ENCODE measurements at regions not wholly inside any gene's neighbourhood (a gene's known extent, or its start where the extent isn't known, plus 50 kb on each side); places are given as distances from the start of the nearest gene placed in this dataset.

- no peak for TF ChIP-seq ZNF274 (IDR thresholded peaks at IDR 0.05; ENCODE audit: low read depth, low read length)
- peak overlapping the region; percentile 67 for H3K4me3 ChIP-seq (ENCODE audit: low read length)
Measured at GRCh38 chr4:71186257-71186565, 152.6 kb upstream of the SLC4A4 start.

DNA sequence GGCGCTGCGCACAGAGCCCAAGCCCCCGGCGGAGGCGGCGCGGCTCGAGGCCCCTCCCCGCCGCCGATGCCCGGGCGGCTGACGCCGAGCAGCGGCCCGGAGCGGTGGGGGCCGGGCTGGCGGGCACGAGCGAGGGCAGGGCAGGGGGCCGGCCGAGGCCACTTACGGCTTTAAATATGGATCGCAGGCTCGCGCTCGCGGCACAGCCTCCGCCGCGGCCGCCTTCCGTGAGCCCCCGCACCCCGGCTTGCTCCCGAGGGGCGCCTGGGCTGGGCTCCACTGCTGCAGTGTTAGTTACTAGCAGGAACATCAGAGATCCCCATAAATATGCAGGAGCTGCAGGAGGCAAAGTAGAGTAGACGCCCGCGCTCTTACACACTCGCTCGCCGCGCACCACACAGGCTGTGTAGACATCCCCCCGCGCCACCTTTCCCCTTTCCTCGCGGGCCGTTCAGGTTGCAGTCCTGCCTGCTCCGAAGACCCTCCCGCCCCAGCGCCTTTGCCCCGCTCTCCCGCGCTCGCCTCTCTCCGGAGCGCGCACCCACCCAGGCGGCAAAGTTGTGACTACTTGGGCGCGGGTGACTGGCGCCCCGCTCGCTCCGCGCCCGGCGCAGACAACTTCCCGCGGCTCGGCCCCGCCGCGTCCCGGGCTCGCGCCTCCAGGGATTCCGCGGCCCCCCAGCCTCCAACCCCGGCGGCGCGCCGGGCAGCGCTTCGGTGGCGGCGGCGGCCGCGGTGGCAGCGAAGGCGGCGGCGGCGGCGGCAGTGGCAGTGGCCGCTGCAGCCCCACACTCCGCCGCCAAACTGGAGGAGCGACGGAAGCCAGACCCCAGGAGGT, 152.0 kb upstream of the SLC4A4 start:
- TF ChIP-seq ZNF274 (IDR thresholded peaks at IDR 0.05; ENCODE audit: low read depth, low read length), result no peak
- peak overlapping the region; percentile 67 for H3K4me3 ChIP-seq (ENCODE audit: low read length)

GRCh38 chr4:71187404-71188155, 151.2 kb upstream of the SLC4A4 start:
- no peak for TF ChIP-seq ZNF274 (IDR thresholded peaks at IDR 0.05; ENCODE audit: low read depth, low read length)
- peak overlapping the region; percentile 67; the same call in 1 of the 2 replicates for H3K4me3 ChIP-seq (ENCODE audit: low read length)

DNA sequence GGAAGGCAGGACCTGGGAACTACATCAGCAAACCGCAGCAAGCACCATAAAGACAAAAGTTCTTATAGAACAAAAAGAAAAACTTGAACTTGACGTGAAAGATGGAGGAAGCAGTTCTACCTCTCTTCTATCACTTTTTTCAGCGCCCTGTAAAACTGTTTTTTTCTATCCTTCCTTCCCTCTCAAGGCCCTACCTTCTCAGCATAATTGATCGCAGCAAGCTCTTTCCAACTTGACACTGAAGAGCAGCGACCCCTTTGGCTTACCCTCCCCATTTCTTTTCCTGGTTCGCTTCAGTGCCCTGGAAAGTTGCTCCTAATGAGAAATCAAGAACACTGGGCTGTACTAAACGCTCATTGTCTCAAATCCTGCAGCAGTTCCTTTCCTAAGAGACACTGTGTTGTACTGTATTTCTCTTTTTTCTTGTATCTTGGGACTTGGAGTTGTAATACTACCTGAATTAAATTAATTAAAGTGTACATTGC, 150.6 kb upstream of the SLC4A4 start:
- peak overlapping the region; percentile 67 for H3K4me3 ChIP-seq (ENCODE audit: low read length)
- no peak for TF ChIP-seq ZNF274 (IDR thresholded peaks at IDR 0.05; ENCODE audit: low read depth, low read length)

DNA sequence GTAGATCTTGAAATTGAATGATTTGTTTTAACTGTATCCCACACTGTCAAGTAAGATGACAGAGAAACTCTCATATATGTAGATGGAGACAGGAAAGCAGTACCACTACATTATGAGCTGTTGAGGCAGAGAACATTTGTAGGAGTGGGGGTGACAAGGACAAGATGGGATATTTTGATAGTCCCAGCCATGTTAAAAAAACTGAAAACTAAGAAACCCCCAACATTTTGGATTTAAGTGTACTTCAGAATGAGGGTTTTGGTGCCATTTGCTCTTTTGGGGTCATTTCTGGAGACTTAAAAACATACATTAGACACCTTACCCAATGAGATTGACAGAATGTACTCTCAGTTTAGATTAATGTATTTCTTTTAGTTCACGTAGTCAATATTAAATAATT, 149.9 kb upstream of the SLC4A4 start:
- no peak overlapping the region for H3K4me3 ChIP-seq (ENCODE audit: low read length)

GRCh38 chr4:71189471-71189870, 149.3 kb upstream of the SLC4A4 start:
- H3K4me3 ChIP-seq (ENCODE audit: low read length), result no peak overlapping the region
- TF ChIP-seq ZNF274 (IDR thresholded peaks at IDR 0.05; ENCODE audit: low read depth, low read length), result no peak

More for the DNA sequence above, 149.9 kb upstream of the SLC4A4 start:
- no peak for TF ChIP-seq ZNF274 (IDR thresholded peaks at IDR 0.05; ENCODE audit: low read depth, low read length)

GRCh38 chr4:71194454-71194853, 144.4 kb upstream of the SLC4A4 start:
- H3K4me3 ChIP-seq (ENCODE audit: low read length), result no peak overlapping the region
- no peak for TF ChIP-seq ZNF274 (IDR thresholded peaks at IDR 0.05; ENCODE audit: low read depth, low read length)

DNA sequence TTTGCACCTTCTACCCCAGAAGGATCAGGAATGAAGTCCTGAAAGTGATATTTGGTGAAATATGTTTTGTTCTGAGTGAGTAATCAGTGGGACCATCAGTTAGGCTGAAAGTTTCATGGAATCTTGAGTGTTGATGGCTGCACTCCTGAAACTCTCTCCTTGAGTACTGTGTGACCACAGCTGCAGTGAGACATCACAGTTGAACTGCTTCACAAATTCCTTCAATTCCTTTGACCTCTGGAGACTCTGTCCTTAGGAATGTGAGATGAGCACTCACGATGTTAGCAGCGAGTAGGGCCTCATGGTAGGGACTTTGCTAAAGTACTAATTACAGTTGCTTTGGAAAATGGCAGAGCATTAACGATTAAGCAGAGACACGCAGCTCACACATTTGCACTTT, 142.9 kb upstream of the SLC4A4 start:
- H3K4me3 ChIP-seq (ENCODE audit: low read length), result no peak overlapping the region
- TF ChIP-seq ZNF274 (IDR thresholded peaks at IDR 0.05; ENCODE audit: low read depth, low read length), result no peak

DNA sequence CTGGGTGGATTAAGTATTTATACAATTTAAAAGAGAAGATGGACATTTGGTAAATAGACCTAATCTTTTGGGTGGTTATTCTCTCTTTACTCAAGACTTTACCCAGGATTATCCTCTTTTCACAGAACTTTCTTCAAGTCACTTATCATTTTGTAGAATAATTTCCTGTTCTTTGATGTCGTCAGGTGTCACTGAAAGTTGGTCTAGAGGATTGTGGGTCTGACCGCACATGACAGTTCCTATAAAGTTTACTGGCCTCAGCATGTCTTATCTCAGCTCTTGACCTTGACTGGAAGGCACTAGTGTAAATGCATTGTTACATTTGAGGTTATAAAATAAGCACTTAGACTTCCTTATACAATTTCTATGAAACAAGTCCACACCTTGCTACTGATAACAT, 139.9 kb upstream of the SLC4A4 start:
- no peak overlapping the region for H3K4me3 ChIP-seq (ENCODE audit: low read length)

GRCh38 chr4:71201057-71201456, 137.8 kb upstream of the SLC4A4 start:
- no peak overlapping the region for H3K4me3 ChIP-seq (ENCODE audit: low read length)
- no peak for TF ChIP-seq ZNF274 (IDR thresholded peaks at IDR 0.05; ENCODE audit: low read depth, low read length)

More for the DNA sequence above, 139.9 kb upstream of the SLC4A4 start:
- TF ChIP-seq ZNF274 (IDR thresholded peaks at IDR 0.05; ENCODE audit: low read depth, low read length), result no peak

DNA sequence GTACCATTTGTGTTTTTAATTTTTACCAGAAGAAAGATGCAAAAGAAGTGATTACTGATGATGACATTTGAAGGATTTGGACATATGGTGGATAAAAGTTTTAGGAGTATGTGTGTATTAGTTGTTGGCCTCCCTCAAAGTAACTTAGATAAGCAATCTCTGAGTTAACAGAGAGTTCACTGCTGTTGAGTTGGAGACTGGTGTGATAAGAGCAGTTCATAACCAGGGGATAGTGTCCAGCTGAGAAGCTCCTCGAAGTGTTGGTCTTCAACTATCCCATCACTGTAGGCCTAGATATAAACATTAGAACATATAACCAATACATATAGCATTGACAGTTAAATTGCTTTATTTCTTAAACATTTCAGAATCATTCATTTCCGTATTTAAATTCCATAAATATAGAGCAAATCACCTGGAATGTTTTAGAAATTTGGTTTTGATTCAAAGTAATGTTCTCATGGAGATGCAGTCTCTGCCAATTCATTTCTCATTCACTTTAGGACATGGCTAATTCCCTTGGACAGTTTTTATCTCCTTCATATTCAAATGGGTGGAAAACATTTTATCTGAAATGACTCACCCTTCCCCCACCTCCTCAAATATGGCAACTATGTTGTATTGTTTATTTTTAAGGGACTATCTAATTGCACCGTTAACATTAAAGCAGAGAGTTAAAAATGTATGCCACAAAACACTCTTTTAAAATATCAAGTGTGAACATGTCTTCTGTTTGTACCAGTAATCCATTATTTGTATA, 136.8 kb upstream of the SLC4A4 start:
- H3K4me3 ChIP-seq (ENCODE audit: low read length), result no peak overlapping the region
- no peak for TF ChIP-seq ZNF274 (IDR thresholded peaks at IDR 0.05; ENCODE audit: low read depth, low read length)

- no peak overlapping the region for H3K4me3 ChIP-seq (ENCODE audit: low read length)
- TF ChIP-seq ZNF274 (IDR thresholded peaks at IDR 0.05; ENCODE audit: low read depth, low read length), result no peak
Measured at GRCh38 chr4:71202705-71203104, 136.1 kb upstream of the SLC4A4 start.

DNA sequence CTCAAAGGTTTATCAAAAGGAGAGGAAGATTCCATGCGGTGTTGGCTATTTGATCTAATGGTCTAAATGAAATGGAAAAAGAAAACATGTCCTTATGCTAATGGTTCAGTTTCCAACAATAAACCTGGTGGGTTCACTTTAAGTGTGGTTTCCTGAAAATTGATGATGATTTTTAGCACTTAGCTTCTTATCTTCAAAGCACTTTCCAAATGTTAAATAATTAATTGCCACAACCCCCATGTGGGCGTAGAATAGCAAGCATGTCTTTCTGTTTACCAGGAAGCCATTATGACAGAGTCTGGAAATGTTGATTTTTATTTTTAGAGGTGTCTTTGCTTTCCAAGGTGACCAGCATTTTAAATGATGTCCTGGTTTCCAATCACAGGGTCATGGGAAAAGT, 134.8 kb upstream of the SLC4A4 start:
- no peak for TF ChIP-seq ZNF274 (IDR thresholded peaks at IDR 0.05; ENCODE audit: low read depth, low read length)
- H3K4me3 ChIP-seq (ENCODE audit: low read length), result no peak overlapping the region

- TF ChIP-seq ZNF274 (IDR thresholded peaks at IDR 0.05; ENCODE audit: low read depth, low read length), result no peak
- H3K4me3 ChIP-seq (ENCODE audit: low read length), result no peak overlapping the region
Measured at GRCh38 chr4:71206763-71207162, 132.1 kb upstream of the SLC4A4 start.
